ENCODE measurements at regions not wholly inside any gene's neighbourhood (a gene's known extent, or its start where the extent isn't known, plus 50 kb on each side); places are given as distances from the start of the nearest gene placed in this dataset.

DNA sequence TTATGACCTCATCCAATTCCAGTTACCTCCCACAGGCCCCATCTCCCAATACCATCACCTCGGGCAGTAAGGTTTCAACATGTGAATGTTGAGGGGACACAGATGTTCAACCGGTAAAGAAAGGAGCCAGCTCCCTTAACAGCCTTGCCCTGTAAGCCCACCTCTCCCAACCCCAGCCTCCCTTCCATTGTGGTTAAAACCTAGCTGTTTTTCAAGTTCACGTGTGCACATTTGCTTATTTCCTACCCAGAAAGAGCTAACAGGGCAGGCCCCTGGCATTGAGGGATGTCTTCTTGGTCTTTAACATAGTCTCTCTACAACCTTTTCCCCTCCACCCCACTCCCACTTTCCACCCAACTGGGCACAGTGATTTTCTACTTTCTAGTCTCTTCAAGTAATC lies 385.7 kb downstream of the FBXW7 start:
- H2AFZ ChIP-seq (ENCODE audit: insufficient read depth, low read depth, low read length, poor library complexity, severe bottlenecking) = no peak overlapping the region
- H3K4me2 ChIP-seq (replicated peaks; ENCODE audit: extremely low read depth, low read length, poor library complexity, severe bottlenecking) = no peak overlapping the region
- H3K4me3 ChIP-seq (replicated peaks in 1 of 3; ENCODE audit: low read depth in 2 of 3, low read length in 3 of 3) = no peak overlapping the region
- H3K9ac ChIP-seq (ENCODE audit: insufficient read depth, low read length, poor library complexity, severe bottlenecking) = no peak overlapping the region
- H3K4me1 Mint-ChIP-seq = no peaks in the 10 kb centered on the region
- H3K9me3 Mint-ChIP-seq = peaks cover 9 to 28% (median 22%) of the 10 kb centered on the region in 7 donors
- TF ChIP-seq, protein P1, sequence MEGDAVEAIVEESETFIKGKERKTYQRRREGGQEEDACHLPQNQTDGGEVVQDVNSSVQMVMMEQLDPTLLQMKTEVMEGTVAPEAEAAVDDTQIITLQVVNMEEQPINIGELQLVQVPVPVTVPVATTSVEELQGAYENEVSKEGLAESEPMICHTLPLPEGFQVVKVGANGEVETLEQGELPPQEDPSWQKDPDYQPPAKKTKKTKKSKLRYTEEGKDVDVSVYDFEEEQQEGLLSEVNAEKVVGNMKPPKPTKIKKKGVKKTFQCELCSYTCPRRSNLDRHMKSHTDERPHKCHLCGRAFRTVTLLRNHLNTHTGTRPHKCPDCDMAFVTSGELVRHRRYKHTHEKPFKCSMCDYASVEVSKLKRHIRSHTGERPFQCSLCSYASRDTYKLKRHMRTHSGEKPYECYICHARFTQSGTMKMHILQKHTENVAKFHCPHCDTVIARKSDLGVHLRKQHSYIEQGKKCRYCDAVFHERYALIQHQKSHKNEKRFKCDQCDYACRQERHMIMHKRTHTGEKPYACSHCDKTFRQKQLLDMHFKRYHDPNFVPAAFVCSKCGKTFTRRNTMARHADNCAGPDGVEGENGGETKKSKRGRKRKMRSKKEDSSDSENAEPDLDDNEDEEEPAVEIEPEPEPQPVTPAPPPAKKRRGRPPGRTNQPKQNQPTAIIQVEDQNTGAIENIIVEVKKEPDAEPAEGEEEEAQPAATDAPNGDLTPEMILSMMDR (IDR thresholded peaks at IDR 0.05) = no peak
- no peak overlapping the region for H3K27ac Mint-ChIP-seq
- no peaks in the 10 kb centered on the region for H3K4me1 ChIP-seq (ENCODE audit: control insufficient read depth in 1 of 2, insufficient read depth in 2 of 2, low read length in 2 of 2)
- no peaks in the 10 kb centered on the region for H4K20me1 ChIP-seq (ENCODE audit: insufficient read depth, low read length)
- no peak overlapping the region for H3K4me3 Mint-ChIP-seq
- no peaks in the 10 kb centered on the region for H3K27me3 ChIP-seq (ENCODE audit: control insufficient read depth in 2 of 2, insufficient read depth in 2 of 2, low read length in 2 of 2)
- peaks cover 2% of the 10 kb centered on the region in 3 donors for H3K27me3 Mint-ChIP-seq (ENCODE audit: low read depth in 3 of 3)
- no peaks in the 10 kb centered on the region for H3K79me2 ChIP-seq (ENCODE audit: insufficient read depth, low read length)
- no peak for DNase-seq
- no peaks in the 10 kb centered on the region for H3K36me3 Mint-ChIP-seq
- no peaks in the 10 kb centered on the region for H3K36me3 ChIP-seq (replicated peaks in 1 of 2; ENCODE audit: control insufficient read depth in 1 of 2, insufficient read depth in 2 of 2, low read length in 2 of 2)
- 100% methylated on average over 1 of the region's 3 CpGs for WGBS (ENCODE audit: insufficient coverage)
- no peak overlapping the region for H3K27ac ChIP-seq (ENCODE audit: low read depth in 1 of 2, low read length in 2 of 2)
- intact Hi-C loops (cut with micrococcal nuclease) = no loop called here
- peaks cover 11 to 15% of the 10 kb centered on the region in 2 donors for H3K9me3 ChIP-seq (replicated peaks in 1 of 2; ENCODE audit: control insufficient read depth in 1 of 2, insufficient read depth in 1 of 2, low read length in 2 of 2)

DNA sequence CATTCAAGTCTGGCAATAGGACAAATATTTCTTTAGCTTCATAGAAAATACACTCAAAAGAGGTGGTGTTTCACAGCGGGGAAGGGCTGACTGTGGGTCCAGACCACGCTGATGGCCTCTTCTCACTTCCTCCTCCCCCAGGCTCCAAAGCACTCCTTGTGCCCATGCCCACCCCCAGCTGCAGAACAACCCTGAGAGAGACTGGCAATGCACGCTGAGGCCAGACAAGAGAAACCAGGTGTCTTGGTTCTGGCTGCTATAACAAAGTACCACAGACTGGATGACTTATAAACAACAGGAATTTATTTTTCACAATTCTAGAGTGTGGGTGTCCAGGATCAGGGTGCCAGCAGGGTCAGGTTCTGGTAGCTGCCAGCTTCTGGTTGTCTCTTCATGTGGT lies 386.1 kb downstream of the FBXW7 start:
- Histone ChIP-seq H4K20me1 (ENCODE audit: insufficient read depth, low read length) (no peaks in the 10 kb centered on the region), H2AFZ (ENCODE audit: insufficient read depth, low read depth, low read length, poor library complexity, severe bottlenecking) (no peak overlapping the region), H3K27me3 (ENCODE audit: control insufficient read depth in 2 of 2, insufficient read depth in 2 of 2, low read length in 2 of 2) (no peaks in the 10 kb centered on the region), H3K9ac (ENCODE audit: insufficient read depth, low read length, poor library complexity, severe bottlenecking) (no peak overlapping the region), H3K4me2 (replicated peaks; ENCODE audit: extremely low read depth, low read length, poor library complexity, severe bottlenecking) (no peak overlapping the region), H3K27ac (ENCODE audit: low read depth in 1 of 2, low read length in 2 of 2) (no peak overlapping the region), H3K79me2 (ENCODE audit: insufficient read depth, low read length) (no peaks in the 10 kb centered on the region), H3K4me1 (ENCODE audit: control insufficient read depth in 1 of 2, insufficient read depth in 2 of 2, low read length in 2 of 2) (no peaks in the 10 kb centered on the region), H3K36me3 (replicated peaks in 1 of 2; ENCODE audit: control insufficient read depth in 1 of 2, insufficient read depth in 2 of 2, low read length in 2 of 2) (no peaks in the 10 kb centered on the region), H3K9me3 (replicated peaks in 1 of 2; ENCODE audit: control insufficient read depth in 1 of 2, insufficient read depth in 1 of 2, low read length in 2 of 2) (peaks cover 13 to 18% of the 10 kb centered on the region in 2 donors), H3K4me3 (replicated peaks in 1 of 3; ENCODE audit: low read depth in 2 of 3, low read length in 3 of 3) (no peak overlapping the region)
- no peaks in the 10 kb centered on the region for H3K4me1 Mint-ChIP-seq
- no peaks in the 10 kb centered on the region for H3K36me3 Mint-ChIP-seq
- H3K27ac Mint-ChIP-seq = no peak overlapping the region
- TF ChIP-seq, protein P1 (IDR thresholded peaks at IDR 0.05) = no peak
- H3K9me3 Mint-ChIP-seq = peaks cover 11 to 32% (median 27%) of the 10 kb centered on the region in 7 donors
- H3K27me3 Mint-ChIP-seq (ENCODE audit: low read depth in 3 of 3) = peaks cover 0 to 2% (median 2%) of the 10 kb centered on the region in 3 donors
- intact Hi-C loops (cut with micrococcal nuclease) = no loop called here
- no peak for DNase-seq
- no peak overlapping the region for H3K4me3 Mint-ChIP-seq
- WGBS (ENCODE audit: insufficient coverage) = no CpG with 5 or more reads among the region's 3 CpGs

Data from CD14-positive monocyte (primary cell).